Suprapubic skin (tissue), 4 donors: ENCODE measurements at regions not wholly inside any gene's neighbourhood (a gene's known extent, or its start where the extent isn't known, plus 50 kb on each side); places are given as distances from the start of the nearest gene placed in this dataset.

ENCODE experiments used
- DNase-seq, 2 donors: peaks; one replicate each; pipeline ENCODE4 v3.0.0-alpha.2; 2019; ENCODE audit warnings: low spot score in 2 of 2
- H3K27ac ChIP-seq: fragments of 200-600 bp; sonication (generic); one replicate; pipeline ENCODE4 v1.5.1; 2019
- H3K27me3 ChIP-seq: fragments of 200-600 bp; sonication (generic); one replicate; pipeline ENCODE4 v1.5.1; 2019
- H3K36me3 ChIP-seq: fragments of 200-600 bp; sonication (generic); one replicate; pipeline ENCODE4 v1.5.1; 2019
- H3K4me1 ChIP-seq: fragments of 200-600 bp; sonication (generic); one replicate; pipeline ENCODE4 v1.5.1; 2019
- H3K4me3 ChIP-seq: fragments of 200-600 bp; sonication (generic); one replicate; pipeline ENCODE4 v1.5.1; 2019; ENCODE audit warnings: mild to moderate bottlenecking
- H3K9me3 ChIP-seq: fragments of 200-600 bp; sonication (generic); one replicate; pipeline ENCODE4 v1.5.1; 2019
- EP300 ChIP-seq: sonication (generic); formaldehyde crosslinking; IDR thresholded peaks from one replicate; pipeline ENCODE4 v1.6.1; 2017; ENCODE audit warnings: antibody characterized with exemption
- POLR2A ChIP-seq, 2 donors: fragments of 450-650 bp; IDR thresholded peaks; one replicate each; pipeline ENCODE4 v1.6.1; 2017; ENCODE audit warnings: antibody characterized with exemption in 2 of 2, mild to moderate bottlenecking in 2 of 2, moderate library complexity in 2 of 2
- POLR2AphosphoS5 ChIP-seq, 3 donors: sonication (generic); formaldehyde crosslinking; IDR thresholded peaks; one replicate each; pipeline ENCODE4 v1.6.1; 2017; ENCODE audit warnings: antibody characterized with exemption in 3 of 3
- WGBS: methylation state at CpG from one replicate; pipeline ENCODE4 v1.1.5; 2018; 5-methylcytosine and 5-hydroxymethylcytosine counted together
- TF ChIP-seq, protein P1 (sequence below), 2 donors: fragments of 200-600 bp in 1 of 2; fragments of 450-650 bp in 1 of 2; sonication (generic) in 1 of 2; IDR thresholded peaks; one replicate each; pipeline ENCODE4 v1.5.1; 2016 to 2019; ENCODE audit warnings: antibody characterized with exemption in 2 of 2, mild to moderate bottlenecking in 1 of 2, moderate library complexity in 1 of 2

- TF ChIP-seq POLR2AphosphoS5 (IDR thresholded peaks at IDR 0.05) (peak in 1 of 3 donors; percentile 37), POLR2A (IDR thresholded peaks at IDR 0.05) (no peak), EP300 (no peak)
- TF ChIP-seq, protein P1, sequence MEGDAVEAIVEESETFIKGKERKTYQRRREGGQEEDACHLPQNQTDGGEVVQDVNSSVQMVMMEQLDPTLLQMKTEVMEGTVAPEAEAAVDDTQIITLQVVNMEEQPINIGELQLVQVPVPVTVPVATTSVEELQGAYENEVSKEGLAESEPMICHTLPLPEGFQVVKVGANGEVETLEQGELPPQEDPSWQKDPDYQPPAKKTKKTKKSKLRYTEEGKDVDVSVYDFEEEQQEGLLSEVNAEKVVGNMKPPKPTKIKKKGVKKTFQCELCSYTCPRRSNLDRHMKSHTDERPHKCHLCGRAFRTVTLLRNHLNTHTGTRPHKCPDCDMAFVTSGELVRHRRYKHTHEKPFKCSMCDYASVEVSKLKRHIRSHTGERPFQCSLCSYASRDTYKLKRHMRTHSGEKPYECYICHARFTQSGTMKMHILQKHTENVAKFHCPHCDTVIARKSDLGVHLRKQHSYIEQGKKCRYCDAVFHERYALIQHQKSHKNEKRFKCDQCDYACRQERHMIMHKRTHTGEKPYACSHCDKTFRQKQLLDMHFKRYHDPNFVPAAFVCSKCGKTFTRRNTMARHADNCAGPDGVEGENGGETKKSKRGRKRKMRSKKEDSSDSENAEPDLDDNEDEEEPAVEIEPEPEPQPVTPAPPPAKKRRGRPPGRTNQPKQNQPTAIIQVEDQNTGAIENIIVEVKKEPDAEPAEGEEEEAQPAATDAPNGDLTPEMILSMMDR (IDR thresholded peaks at IDR 0.05), result peak; percentile 17 to 43
- Histone ChIP-seq H3K4me1 (peaks cover 46% of the 10 kb centered on the region), H3K27ac (peak overlapping the region; percentile 89), H3K9me3 (no peaks in the 10 kb centered on the region), H3K27me3 (no peaks in the 10 kb centered on the region), H3K36me3 (no peaks in the 10 kb centered on the region), H3K4me3 (no peak overlapping the region)
- WGBS, result 10% methylated on average over 2 of the region's 2 CpGs
- DNase-seq, result no peak
These were observed 76.0 kb upstream of the DSG1 start for GRCh38 chr18:31241900-31242409.

- peak overlapping the region; percentile 19 for H3K4me3 ChIP-seq
- TF ChIP-seq, protein P1 (IDR thresholded peaks at IDR 0.05), result no peak
- TF ChIP-seq POLR2A (IDR thresholded peaks at IDR 0.05), result no peak
- no peak for TF ChIP-seq EP300
- no peak for TF ChIP-seq POLR2AphosphoS5 (IDR thresholded peaks at IDR 0.05)
- no peaks in the 10 kb centered on the region for H3K27me3 ChIP-seq
- DNase-seq, result no peak
- no peaks in the 10 kb centered on the region for H3K9me3 ChIP-seq
- H3K27ac ChIP-seq, result peak overlapping the region; percentile 89
- H3K36me3 ChIP-seq, result no peaks in the 10 kb centered on the region
- WGBS, result 35% methylated on average over 11 of the region's 11 CpGs
- peaks cover 64% of the 10 kb centered on the region for H3K4me1 ChIP-seq
These were observed 74.0 kb upstream of the DSG1 start for GRCh38 chr18:31243740-31244512.

DNA sequence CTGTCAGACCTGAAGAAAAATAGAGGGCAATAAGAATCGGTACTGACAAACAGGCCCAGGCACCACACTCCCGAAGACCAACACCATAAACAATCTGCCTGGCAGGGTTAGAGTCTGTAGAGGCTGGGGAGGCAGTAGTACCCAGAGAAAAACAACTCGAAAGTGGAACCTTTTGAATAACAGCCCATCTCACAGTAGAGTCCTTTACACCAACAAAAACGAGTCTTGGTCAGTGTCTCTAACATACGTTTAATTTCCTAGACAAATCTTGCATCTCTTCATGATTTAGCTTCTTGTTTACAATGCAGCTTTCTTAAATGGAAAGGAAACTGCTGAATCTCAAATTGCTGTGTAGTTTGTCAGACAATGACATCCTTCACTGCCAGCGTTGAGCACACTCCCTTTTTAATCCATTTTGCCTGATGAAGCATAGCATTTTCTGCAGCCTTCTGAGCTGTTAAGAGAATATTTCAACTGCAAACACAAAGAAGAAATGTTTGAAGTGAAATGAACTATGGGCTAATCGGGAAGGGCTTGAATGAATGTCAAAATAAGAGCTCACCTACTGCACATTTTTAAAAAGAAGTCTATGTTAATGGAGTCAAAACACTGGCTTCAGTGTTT lies 73.1 kb upstream of the DSG1 start:
- 20% methylated on average over 7 of the region's 7 CpGs for WGBS
- H3K27me3 ChIP-seq, result no peaks in the 10 kb centered on the region
- H3K27ac ChIP-seq, result peak overlapping the region; percentile 89
- peak overlapping the region; percentile 19 for H3K4me3 ChIP-seq
- TF ChIP-seq EP300, result no peak
- TF ChIP-seq, protein P1 (IDR thresholded peaks at IDR 0.05), result no peak
- no peak for TF ChIP-seq POLR2A (IDR thresholded peaks at IDR 0.05)
- no peak for TF ChIP-seq POLR2AphosphoS5 (IDR thresholded peaks at IDR 0.05)
- DNase-seq, result no peak
- peaks cover 65% of the 10 kb centered on the region for H3K4me1 ChIP-seq
- H3K36me3 ChIP-seq, result no peaks in the 10 kb centered on the region
- H3K9me3 ChIP-seq, result no peaks in the 10 kb centered on the region

DNA sequence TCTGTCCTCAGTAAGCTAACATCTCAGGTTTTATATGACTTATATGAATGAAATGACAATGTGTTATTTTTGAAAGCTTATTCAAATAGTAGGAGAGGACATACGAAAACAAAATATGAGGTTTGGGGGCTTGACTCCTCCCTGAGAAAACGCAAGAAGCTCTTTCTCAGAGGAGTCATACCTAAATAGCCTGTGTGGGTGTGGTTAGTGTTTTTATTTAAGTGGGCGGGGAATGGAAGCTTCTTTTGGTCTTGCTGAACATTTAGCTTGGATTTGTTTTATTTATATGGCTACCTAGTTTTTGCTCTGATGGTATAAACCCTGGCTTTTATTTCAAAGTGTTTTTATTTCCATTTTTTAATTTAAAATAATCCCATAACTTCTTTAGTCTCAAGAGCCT lies 72.1 kb upstream of the DSG1 start:
- Histone ChIP-seq H3K9me3 (no peaks in the 10 kb centered on the region), H3K36me3 (no peaks in the 10 kb centered on the region), H3K4me1 (peaks cover 63% of the 10 kb centered on the region), H3K4me3 (no peak overlapping the region), H3K27me3 (no peaks in the 10 kb centered on the region), H3K27ac (peak overlapping the region; percentile 89)
- TF ChIP-seq POLR2A (IDR thresholded peaks at IDR 0.05), result no peak
- no peak for TF ChIP-seq EP300
- TF ChIP-seq, protein P1 (IDR thresholded peaks at IDR 0.05), result no peak
- no peak for TF ChIP-seq POLR2AphosphoS5 (IDR thresholded peaks at IDR 0.05)
- WGBS, result 47% methylated on average over 3 of the region's 3 CpGs
- no peak for DNase-seq

- Histone ChIP-seq H3K4me1 (peaks cover 61% of the 10 kb centered on the region), H3K36me3 (no peaks in the 10 kb centered on the region), H3K4me3 (no peak overlapping the region), H3K9me3 (no peaks in the 10 kb centered on the region), H3K27me3 (no peaks in the 10 kb centered on the region), H3K27ac (peak overlapping the region; percentile 89)
- no peak for DNase-seq
- TF ChIP-seq, protein P1 (IDR thresholded peaks at IDR 0.05), result no peak
- WGBS, result 57% methylated on average over 2 of the region's 2 CpGs
These were observed 71.5 kb upstream of the DSG1 start for GRCh38 chr18:31246460-31246859.
